ENCODE measurements at regions not wholly inside any gene's neighbourhood (a gene's known extent, or its start where the extent isn't known, plus 50 kb on each side); places are given as distances from the start of the nearest gene placed in this dataset.

- TF ChIP-seq CTCF (IDR thresholded peaks at IDR 0.05; ENCODE audit: insufficient read depth, low read length, poor library complexity, severe bottlenecking), result no peak
- H3K27me3 ChIP-seq (replicated peaks; ENCODE audit: control insufficient read depth, insufficient read depth, low read length), result no peaks in the 10 kb centered on the region
- no peaks in the 10 kb centered on the region for H3K36me3 ChIP-seq (ENCODE audit: control insufficient read depth, insufficient read depth, low read length)
- no peak overlapping the region for H3K4me3 ChIP-seq (replicated peaks; ENCODE audit: low read depth, low read length)
- DNase-seq (ENCODE audit: extremely low read depth, insufficient read length), result peak; percentile 49
These were observed 123.2 kb upstream of the TMEM170B start for GRCh38 chr6:11414176-11414963.

DNA sequence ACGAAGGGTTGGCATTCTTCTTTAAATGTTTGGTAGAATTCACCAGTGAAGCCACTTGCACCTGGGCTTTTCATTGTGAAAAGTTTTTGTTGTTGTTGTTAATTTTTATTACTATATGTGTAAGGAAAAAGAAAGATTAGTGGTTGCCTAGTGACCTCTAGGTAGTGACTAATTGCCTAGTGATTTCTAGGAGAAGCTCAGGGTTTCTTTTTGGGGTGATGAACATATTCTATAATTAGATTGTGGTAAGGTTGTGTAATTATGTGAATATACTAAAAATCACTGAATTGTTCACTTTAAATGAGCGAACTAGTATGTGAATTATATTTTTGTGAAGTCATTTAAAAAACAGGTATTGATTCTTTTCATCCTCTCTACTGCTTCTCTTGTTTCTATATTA, 123.8 kb upstream of the TMEM170B start:
- H3K4me3 ChIP-seq (replicated peaks; ENCODE audit: low read depth, low read length), result no peak overlapping the region
- no peaks in the 10 kb centered on the region for H3K27me3 ChIP-seq (replicated peaks; ENCODE audit: control insufficient read depth, insufficient read depth, low read length)
- H3K36me3 ChIP-seq (ENCODE audit: control insufficient read depth, insufficient read depth, low read length), result no peaks in the 10 kb centered on the region
- TF ChIP-seq CTCF (IDR thresholded peaks at IDR 0.05; ENCODE audit: insufficient read depth, low read length, poor library complexity, severe bottlenecking), result no peak
- no peak for DNase-seq (ENCODE audit: extremely low read depth, insufficient read length)

DNA sequence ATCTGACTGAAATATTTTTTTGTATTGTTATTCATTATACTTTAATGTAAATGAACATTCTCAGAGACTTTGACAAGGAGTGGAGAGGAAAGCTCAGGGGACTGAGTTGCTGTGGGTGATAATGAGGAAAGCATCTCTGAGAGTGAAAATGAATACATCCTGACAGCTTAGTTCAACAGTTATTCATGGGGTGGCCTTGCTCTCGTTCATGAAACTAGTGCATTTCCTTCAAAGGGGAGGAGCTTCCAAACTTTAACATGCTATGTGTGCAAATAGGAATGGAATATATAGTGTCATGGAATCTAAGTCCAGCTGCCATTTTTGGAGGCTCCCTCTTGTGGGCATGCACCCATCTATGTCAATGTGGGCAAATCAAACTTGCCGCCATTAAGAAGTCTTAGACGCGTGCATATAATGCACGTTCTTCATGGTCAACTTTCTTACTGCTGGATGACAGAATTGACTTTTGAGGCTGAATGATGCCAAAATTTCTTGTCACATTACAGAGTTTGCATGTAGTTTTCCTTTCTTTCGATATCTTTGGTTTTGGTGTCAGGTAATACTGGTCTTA, 124.3 kb upstream of the TMEM170B start:
- Histone ChIP-seq H3K4me3 (replicated peaks; ENCODE audit: low read depth, low read length) (no peak overlapping the region), H3K36me3 (ENCODE audit: control insufficient read depth, insufficient read depth, low read length) (no peaks in the 10 kb centered on the region), H3K27me3 (replicated peaks; ENCODE audit: control insufficient read depth, insufficient read depth, low read length) (no peaks in the 10 kb centered on the region)
- no peak for DNase-seq (ENCODE audit: extremely low read depth, insufficient read length)
- peak; percentile 18 for TF ChIP-seq CTCF (IDR thresholded peaks at IDR 0.05; ENCODE audit: insufficient read depth, low read length, poor library complexity, severe bottlenecking)

GRCh38 chr6:11412616-11413015, 124.9 kb upstream of the TMEM170B start:
- no peaks in the 10 kb centered on the region for H3K36me3 ChIP-seq (ENCODE audit: control insufficient read depth, insufficient read depth, low read length)
- DNase-seq (ENCODE audit: extremely low read depth, insufficient read length), result no peak
- TF ChIP-seq CTCF (IDR thresholded peaks at IDR 0.05; ENCODE audit: insufficient read depth, low read length, poor library complexity, severe bottlenecking), result no peak
- H3K27me3 ChIP-seq (replicated peaks; ENCODE audit: control insufficient read depth, insufficient read depth, low read length), result no peaks in the 10 kb centered on the region
- no peak overlapping the region for H3K4me3 ChIP-seq (replicated peaks; ENCODE audit: low read depth, low read length)

GRCh38 chr6:11412011-11412424, 125.5 kb upstream of the TMEM170B start:
- TF ChIP-seq CTCF (IDR thresholded peaks at IDR 0.05; ENCODE audit: insufficient read depth, low read length, poor library complexity, severe bottlenecking), result no peak
- no peaks in the 10 kb centered on the region for H3K27me3 ChIP-seq (replicated peaks; ENCODE audit: control insufficient read depth, insufficient read depth, low read length)
- no peaks in the 10 kb centered on the region for H3K36me3 ChIP-seq (ENCODE audit: control insufficient read depth, insufficient read depth, low read length)
- H3K4me3 ChIP-seq (replicated peaks; ENCODE audit: low read depth, low read length), result no peak overlapping the region
- DNase-seq (ENCODE audit: extremely low read depth, insufficient read length), result no peak
